HEK293 (cell line): ENCODE measurements at regions not wholly inside any gene's neighbourhood (a gene's known extent, or its start where the extent isn't known, plus 50 kb on each side); places are given as distances from the start of the nearest gene placed in this dataset.

Source experiments
- SALL2 ChIP-seq: fragments of 450-650 bp; formaldehyde crosslinking; IDR thresholded peaks from 2 replicates; pipeline ENCODE4 v1.5.0; 2017; ENCODE audit warnings: missing biosample characterization, mild to moderate bottlenecking, missing genetic modification characterization, borderline replicate concordance
- SP7 ChIP-seq: fragments of 450-650 bp; formaldehyde crosslinking; IDR thresholded peaks from 2 replicates; pipeline ENCODE4 v1.5.1; 2016; ENCODE audit warnings: missing biosample characterization, missing genetic modification characterization
- ZBTB7A ChIP-seq: fragments of 450-650 bp; formaldehyde crosslinking; IDR thresholded peaks from 2 replicates; pipeline ENCODE4 v1.5.1; 2016; ENCODE audit warnings: low read depth, missing biosample characterization, missing genetic modification characterization
- ZNF121 ChIP-seq: fragments of 450-650 bp; formaldehyde crosslinking; IDR thresholded peaks from 2 replicates; pipeline ENCODE4 v1.5.1; 2016; ENCODE audit warnings: missing biosample characterization, missing genetic modification characterization
- ZNF560 ChIP-seq: fragments of 450-650 bp; formaldehyde crosslinking; IDR thresholded peaks from 2 replicates; pipeline ENCODE4 v1.5.1; 2017; ENCODE audit warnings: missing biosample characterization, missing genetic modification characterization, borderline replicate concordance
- ZNF561 ChIP-seq: fragments of 450-650 bp; IDR thresholded peaks from 2 replicates; pipeline ENCODE4 v1.5.1; 2018; ENCODE audit warnings: missing biosample characterization, missing genetic modification characterization, borderline replicate concordance
- TF ChIP-seq, protein P1 (sequence below): fragments of 450-650 bp; formaldehyde crosslinking; IDR thresholded peaks from 2 replicates; pipeline ENCODE4 v1.5.1; 2016; ENCODE audit warnings: missing biosample characterization, missing genetic modification characterization

DNA sequence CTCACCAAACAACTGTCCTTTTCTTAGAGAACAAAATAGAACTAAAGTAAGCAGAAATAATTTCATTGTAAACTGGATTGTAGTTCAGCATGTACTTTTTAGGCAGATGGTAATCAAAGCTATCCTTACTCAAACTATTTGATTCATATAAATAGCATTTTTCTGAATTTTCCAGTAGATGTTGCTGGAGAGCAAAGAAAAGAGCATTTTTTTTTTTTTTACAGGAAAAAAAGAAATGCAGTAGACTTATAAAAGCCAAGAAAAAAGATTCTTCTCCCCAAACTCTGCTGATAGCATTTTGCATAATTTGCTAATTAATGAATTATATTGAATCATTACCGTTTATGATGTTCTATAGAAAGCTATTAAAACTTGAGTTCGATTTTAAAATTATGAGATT is 715.3 kb upstream of the WWC1 start:
- TF ChIP-seq SALL2 (no peak), ZBTB7A (tag by site-specific recombination) (no peak), ZNF121 (tag by site-specific recombination) (no peak), ZNF560 (tag by site-specific recombination) (no peak), SP7 (tag by site-specific recombination) (no peak), ZNF561 (no peak)
- TF ChIP-seq, protein P1, sequence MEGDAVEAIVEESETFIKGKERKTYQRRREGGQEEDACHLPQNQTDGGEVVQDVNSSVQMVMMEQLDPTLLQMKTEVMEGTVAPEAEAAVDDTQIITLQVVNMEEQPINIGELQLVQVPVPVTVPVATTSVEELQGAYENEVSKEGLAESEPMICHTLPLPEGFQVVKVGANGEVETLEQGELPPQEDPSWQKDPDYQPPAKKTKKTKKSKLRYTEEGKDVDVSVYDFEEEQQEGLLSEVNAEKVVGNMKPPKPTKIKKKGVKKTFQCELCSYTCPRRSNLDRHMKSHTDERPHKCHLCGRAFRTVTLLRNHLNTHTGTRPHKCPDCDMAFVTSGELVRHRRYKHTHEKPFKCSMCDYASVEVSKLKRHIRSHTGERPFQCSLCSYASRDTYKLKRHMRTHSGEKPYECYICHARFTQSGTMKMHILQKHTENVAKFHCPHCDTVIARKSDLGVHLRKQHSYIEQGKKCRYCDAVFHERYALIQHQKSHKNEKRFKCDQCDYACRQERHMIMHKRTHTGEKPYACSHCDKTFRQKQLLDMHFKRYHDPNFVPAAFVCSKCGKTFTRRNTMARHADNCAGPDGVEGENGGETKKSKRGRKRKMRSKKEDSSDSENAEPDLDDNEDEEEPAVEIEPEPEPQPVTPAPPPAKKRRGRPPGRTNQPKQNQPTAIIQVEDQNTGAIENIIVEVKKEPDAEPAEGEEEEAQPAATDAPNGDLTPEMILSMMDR (tag by site-specific recombination): no peak
